ENCODE measurements at regions not wholly inside any gene's neighbourhood (a gene's known extent, or its start where the extent isn't known, plus 50 kb on each side); places are given as distances from the start of the nearest gene placed in this dataset.

GRCh38 chr2:12416600-12416999, 300.1 kb upstream of the TRIB2 start:
- DNase-seq (ENCODE audit: insufficient read length, low spot score) (no peak), FAIRE-seq (no peak)
- TF ChIP-seq CTCF (IDR thresholded peaks at IDR 0.05; ENCODE audit: insufficient read depth, missing control alignments) = no peak

- FAIRE-seq (no peak), DNase-seq (ENCODE audit: insufficient read length, low spot score) (no peak)
- TF ChIP-seq CTCF (IDR thresholded peaks at IDR 0.05; ENCODE audit: insufficient read depth, missing control alignments) = no peak
Measured at GRCh38 chr2:12417786-12418185, 298.9 kb upstream of the TRIB2 start.

- no peak for TF ChIP-seq CTCF (IDR thresholded peaks at IDR 0.05; ENCODE audit: insufficient read depth, missing control alignments)
- no peak for DNase-seq (ENCODE audit: insufficient read length, low spot score)
- FAIRE-seq = no peak
Measured at GRCh38 chr2:12419803-12420202, 296.9 kb upstream of the TRIB2 start.

- FAIRE-seq = no peak
- no peak for DNase-seq (ENCODE audit: insufficient read length, low spot score)
- TF ChIP-seq CTCF (IDR thresholded peaks at IDR 0.05; ENCODE audit: insufficient read depth, missing control alignments) = no peak
Measured at GRCh38 chr2:12421046-12421445, 295.7 kb upstream of the TRIB2 start.

GRCh38 chr2:12424219-12424618, 292.5 kb upstream of the TRIB2 start:
- TF ChIP-seq CTCF (IDR thresholded peaks at IDR 0.05; ENCODE audit: insufficient read depth, missing control alignments) = no peak
- no peak for FAIRE-seq
- no peak for DNase-seq (ENCODE audit: insufficient read length, low spot score)

GRCh38 chr2:12424809-12425208, 291.9 kb upstream of the TRIB2 start:
- no peak for DNase-seq (ENCODE audit: insufficient read length, low spot score)
- FAIRE-seq = no peak

GRCh38 chr2:12428324-12428723, 288.4 kb upstream of the TRIB2 start:
- FAIRE-seq (no peak), DNase-seq (ENCODE audit: insufficient read length, low spot score) (no peak)
- TF ChIP-seq CTCF (IDR thresholded peaks at IDR 0.05; ENCODE audit: insufficient read depth, missing control alignments) = no peak

More at GRCh38 chr2:12424809-12425208, 291.9 kb upstream of the TRIB2 start:
- TF ChIP-seq CTCF (IDR thresholded peaks at IDR 0.05; ENCODE audit: insufficient read depth, missing control alignments) = no peak
